ENCODE measurements at regions not wholly inside any gene's neighbourhood (a gene's known extent, or its start where the extent isn't known, plus 50 kb on each side); places are given as distances from the start of the nearest gene placed in this dataset.

DNA sequence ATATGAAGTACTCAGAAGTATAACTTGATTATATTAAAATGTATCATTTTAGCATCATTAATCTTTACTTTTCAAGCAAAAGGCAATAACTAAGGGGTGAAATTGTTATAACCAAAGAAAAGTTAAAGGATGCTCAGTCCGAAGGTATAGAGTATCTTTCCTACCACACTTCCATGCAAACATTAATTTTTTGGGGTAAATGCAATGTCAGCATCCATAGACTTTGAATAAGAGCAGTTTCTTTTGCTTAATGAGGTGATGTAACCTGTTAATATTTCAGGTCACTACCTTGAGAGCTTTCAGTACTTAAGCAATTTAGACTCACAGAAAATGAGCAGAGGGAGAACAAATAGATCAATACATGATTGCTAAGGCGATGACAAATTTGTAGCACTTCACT lies 1093.5 kb downstream of the PLA2G4A start:
- no peak overlapping the region for H3K4me3 ChIP-seq (ENCODE audit: low read depth in 1 of 3, low read length in 3 of 3)
- H3K9ac ChIP-seq (ENCODE audit: low read depth in 1 of 2, low read length in 2 of 2) = no peak overlapping the region
- no peaks in the 10 kb centered on the region for H3K9me3 ChIP-seq (ENCODE audit: control insufficient read depth in 4 of 4, low read length in 3 of 4)
- no peak for TF ChIP-seq FOXA1 (IDR thresholded peaks at IDR 0.05)
- no peak for DNase-seq (ENCODE audit: low spot score)
- no peak overlapping the region for H3K27ac ChIP-seq (ENCODE audit: low read depth in 1 of 2, low read length in 2 of 2)
- no peaks in the 10 kb centered on the region for H3K36me3 ChIP-seq (ENCODE audit: control insufficient read depth in 4 of 4, insufficient read depth in 3 of 4, low read depth in 1 of 4, low read length in 3 of 4)
- WGBS = 67% methylated on average over 2 of the region's 2 CpGs
- H3K27me3 ChIP-seq (ENCODE audit: control insufficient read depth in 4 of 4, insufficient read depth in 4 of 4, low read length in 3 of 4) = no peaks in the 10 kb centered on the region
- peaks cover 0 to 6% (median 0%) of the 10 kb centered on the region in 4 donors for H3K4me1 ChIP-seq (ENCODE audit: control insufficient read depth in 4 of 4, insufficient read depth in 4 of 4, low read length in 3 of 4)

DNA sequence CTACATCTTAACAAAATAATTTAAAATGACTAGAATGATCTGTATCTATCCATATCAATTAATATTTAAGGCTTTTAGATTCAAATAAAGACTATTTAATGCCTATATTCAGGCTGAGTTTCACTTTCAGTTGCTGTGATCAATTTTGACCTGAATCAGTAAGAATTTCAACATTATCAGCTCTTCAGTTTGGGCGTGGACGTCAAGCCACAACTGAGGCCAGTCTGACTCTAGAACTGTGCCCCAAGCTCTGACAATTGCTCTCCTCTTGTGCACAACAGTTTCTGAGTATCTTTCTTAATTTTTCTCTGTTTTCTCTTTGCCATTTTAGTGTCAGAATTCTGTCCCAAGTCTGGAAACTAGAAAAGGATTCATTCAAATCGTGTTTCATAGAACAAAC lies 1095.5 kb downstream of the PLA2G4A start:
- H3K27ac ChIP-seq (ENCODE audit: low read depth in 1 of 2, low read length in 2 of 2) = no peak overlapping the region
- DNase-seq (ENCODE audit: low spot score) = no peak
- H3K4me3 ChIP-seq (ENCODE audit: low read depth in 1 of 3, low read length in 3 of 3) = no peak overlapping the region
- peaks cover 3 to 13% (median 4%) of the 10 kb centered on the region in 4 donors for H3K4me1 ChIP-seq (ENCODE audit: control insufficient read depth in 4 of 4, insufficient read depth in 4 of 4, low read length in 3 of 4)
- H3K9ac ChIP-seq (ENCODE audit: low read depth in 1 of 2, low read length in 2 of 2) = no peak overlapping the region
- 37% methylated on average over 3 of the region's 3 CpGs for WGBS
- H3K27me3 ChIP-seq (ENCODE audit: control insufficient read depth in 4 of 4, insufficient read depth in 4 of 4, low read length in 3 of 4) = no peaks in the 10 kb centered on the region
- peak in 1 of 2 donors; percentile 5 for TF ChIP-seq RAD21 (IDR thresholded peaks at IDR 0.05)
- no peak for TF ChIP-seq SP1 (IDR thresholded peaks at IDR 0.05)
- peak in 1 of 2 donors; percentile 4 for TF ChIP-seq HNF4A (conservative IDR thresholded peaks at IDR 0.05)
- H3K36me3 ChIP-seq (ENCODE audit: control insufficient read depth in 4 of 4, insufficient read depth in 3 of 4, low read depth in 1 of 4, low read length in 3 of 4) = no peaks in the 10 kb centered on the region
- H3K9me3 ChIP-seq (ENCODE audit: control insufficient read depth in 4 of 4, low read length in 3 of 4) = no peaks in the 10 kb centered on the region

DNA sequence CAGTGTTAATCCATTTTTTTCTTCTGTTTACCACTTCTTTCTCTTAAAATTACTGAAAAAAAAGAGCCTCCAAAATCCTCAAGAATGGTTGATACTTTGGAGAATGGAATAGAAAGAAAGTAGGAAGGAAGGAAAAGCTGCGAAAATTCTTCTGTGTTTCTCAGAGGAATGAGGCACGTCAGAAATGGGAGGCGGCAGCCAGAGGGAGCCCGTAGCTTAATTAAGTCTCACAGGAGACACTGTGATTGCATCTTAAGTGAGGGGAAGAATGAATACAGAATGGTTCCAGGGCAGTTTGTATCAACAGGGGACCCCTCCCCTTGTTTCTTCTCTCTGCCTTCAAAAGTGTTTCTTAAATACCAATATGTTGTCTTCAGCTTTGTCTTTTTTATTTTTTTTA lies 1099.5 kb downstream of the PLA2G4A start:
- 31% methylated on average over 4 of the region's 4 CpGs for WGBS
- TF ChIP-seq HNF4A (conservative IDR thresholded peaks at IDR 0.05) = no peak
- TF ChIP-seq, protein P1, sequence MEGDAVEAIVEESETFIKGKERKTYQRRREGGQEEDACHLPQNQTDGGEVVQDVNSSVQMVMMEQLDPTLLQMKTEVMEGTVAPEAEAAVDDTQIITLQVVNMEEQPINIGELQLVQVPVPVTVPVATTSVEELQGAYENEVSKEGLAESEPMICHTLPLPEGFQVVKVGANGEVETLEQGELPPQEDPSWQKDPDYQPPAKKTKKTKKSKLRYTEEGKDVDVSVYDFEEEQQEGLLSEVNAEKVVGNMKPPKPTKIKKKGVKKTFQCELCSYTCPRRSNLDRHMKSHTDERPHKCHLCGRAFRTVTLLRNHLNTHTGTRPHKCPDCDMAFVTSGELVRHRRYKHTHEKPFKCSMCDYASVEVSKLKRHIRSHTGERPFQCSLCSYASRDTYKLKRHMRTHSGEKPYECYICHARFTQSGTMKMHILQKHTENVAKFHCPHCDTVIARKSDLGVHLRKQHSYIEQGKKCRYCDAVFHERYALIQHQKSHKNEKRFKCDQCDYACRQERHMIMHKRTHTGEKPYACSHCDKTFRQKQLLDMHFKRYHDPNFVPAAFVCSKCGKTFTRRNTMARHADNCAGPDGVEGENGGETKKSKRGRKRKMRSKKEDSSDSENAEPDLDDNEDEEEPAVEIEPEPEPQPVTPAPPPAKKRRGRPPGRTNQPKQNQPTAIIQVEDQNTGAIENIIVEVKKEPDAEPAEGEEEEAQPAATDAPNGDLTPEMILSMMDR (IDR thresholded peaks at IDR 0.05; ENCODE audit: low read depth, low read length, missing input control) = peak; percentile 57
- TF ChIP-seq RAD21 (IDR thresholded peaks at IDR 0.05) = peak; percentile 85
- H3K9ac ChIP-seq (ENCODE audit: low read depth in 1 of 2, low read length in 2 of 2) = no peak overlapping the region
- H3K27me3 ChIP-seq (ENCODE audit: control insufficient read depth in 4 of 4, insufficient read depth in 4 of 4, low read length in 3 of 4) = no peaks in the 10 kb centered on the region
- no peaks in the 10 kb centered on the region for H3K9me3 ChIP-seq (ENCODE audit: control insufficient read depth in 4 of 4, low read length in 3 of 4)
- no peak for DNase-seq (ENCODE audit: low spot score)
- no peak overlapping the region for H3K4me3 ChIP-seq (ENCODE audit: low read depth in 1 of 3, low read length in 3 of 3)
- no peaks in the 10 kb centered on the region for H3K36me3 ChIP-seq (ENCODE audit: control insufficient read depth in 4 of 4, insufficient read depth in 3 of 4, low read depth in 1 of 4, low read length in 3 of 4)
- no peak overlapping the region for H3K27ac ChIP-seq (ENCODE audit: low read depth in 1 of 2, low read length in 2 of 2)
- H3K4me1 ChIP-seq (ENCODE audit: control insufficient read depth in 4 of 4, insufficient read depth in 4 of 4, low read length in 3 of 4) = peaks cover 3 to 18% (median 6%) of the 10 kb centered on the region in 4 donors

DNA sequence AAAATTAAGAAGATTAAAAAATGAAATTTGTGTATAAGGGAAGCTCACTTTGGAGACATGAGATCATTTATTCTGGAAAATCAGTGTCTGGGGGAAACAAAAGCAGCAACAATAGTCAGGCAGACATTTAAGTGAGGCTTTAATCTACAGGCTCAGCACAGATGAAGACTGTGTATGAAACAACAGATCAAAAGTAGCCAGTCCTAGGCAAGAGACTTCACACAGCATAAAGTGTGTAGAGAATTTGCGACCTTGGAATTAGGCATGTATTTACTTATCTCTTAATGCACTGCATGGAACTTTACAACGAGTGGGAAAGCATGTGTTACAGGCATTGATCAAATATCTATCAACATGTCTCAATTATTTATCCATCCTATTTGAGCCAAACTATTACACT lies 1099.9 kb downstream of the PLA2G4A start:
- Histone ChIP-seq H3K4me1 (ENCODE audit: control insufficient read depth in 4 of 4, insufficient read depth in 4 of 4, low read length in 3 of 4) (peaks cover 3 to 19% (median 7%) of the 10 kb centered on the region in 4 donors), H3K36me3 (ENCODE audit: control insufficient read depth in 4 of 4, insufficient read depth in 3 of 4, low read depth in 1 of 4, low read length in 3 of 4) (no peaks in the 10 kb centered on the region), H3K9ac (ENCODE audit: low read depth in 1 of 2, low read length in 2 of 2) (no peak overlapping the region), H3K9me3 (ENCODE audit: control insufficient read depth in 4 of 4, low read length in 3 of 4) (no peaks in the 10 kb centered on the region), H3K4me3 (ENCODE audit: low read depth in 1 of 3, low read length in 3 of 3) (no peak overlapping the region), H3K27me3 (ENCODE audit: control insufficient read depth in 4 of 4, insufficient read depth in 4 of 4, low read length in 3 of 4) (no peaks in the 10 kb centered on the region), H3K27ac (ENCODE audit: low read depth in 1 of 2, low read length in 2 of 2) (no peak overlapping the region)
- no peak for TF ChIP-seq RAD21 (IDR thresholded peaks at IDR 0.05)
- TF ChIP-seq EGR1 (IDR thresholded peaks at IDR 0.05; ENCODE audit: low read depth in 2 of 2) = no peak
- no peak for TF ChIP-seq YY1 (IDR thresholded peaks at IDR 0.05)
- DNase-seq (ENCODE audit: low spot score) = no peak
- WGBS = 35% methylated on average over 2 of the region's 2 CpGs

DNA sequence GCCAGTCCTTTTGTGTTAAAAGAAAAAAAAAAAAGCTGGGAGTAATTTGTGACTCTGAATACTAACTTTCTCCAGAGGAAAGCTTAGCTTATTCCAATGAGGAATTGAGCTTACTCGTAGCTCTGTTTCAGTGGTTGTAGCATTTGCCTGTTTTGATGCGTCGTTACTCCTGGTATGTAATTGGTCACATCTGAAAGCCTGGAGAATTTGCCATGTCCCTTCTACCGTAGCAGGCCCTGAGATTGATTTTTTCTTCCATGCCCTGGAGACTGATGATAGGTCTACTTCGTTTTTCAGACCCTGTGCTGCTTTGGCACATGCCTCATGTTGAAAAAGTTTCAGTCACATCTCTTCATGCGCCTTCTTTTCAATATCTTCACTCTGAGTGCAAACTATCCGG lies 1103.0 kb downstream of the PLA2G4A start:
- no peaks in the 10 kb centered on the region for H3K27me3 ChIP-seq (ENCODE audit: control insufficient read depth in 4 of 4, insufficient read depth in 4 of 4, low read length in 3 of 4)
- WGBS = 81% methylated on average over 7 of the region's 7 CpGs
- H3K4me1 ChIP-seq (ENCODE audit: control insufficient read depth in 4 of 4, insufficient read depth in 4 of 4, low read length in 3 of 4) = peaks cover 3 to 19% (median 7%) of the 10 kb centered on the region in 4 donors
- H3K4me3 ChIP-seq (ENCODE audit: low read depth in 1 of 3, low read length in 3 of 3) = no peak overlapping the region
- H3K36me3 ChIP-seq (ENCODE audit: control insufficient read depth in 4 of 4, insufficient read depth in 3 of 4, low read depth in 1 of 4, low read length in 3 of 4) = no peaks in the 10 kb centered on the region
- H3K27ac ChIP-seq (ENCODE audit: low read depth in 1 of 2, low read length in 2 of 2) = no peak overlapping the region
- H3K9ac ChIP-seq (ENCODE audit: low read depth in 1 of 2, low read length in 2 of 2) = no peak overlapping the region
- no peak for DNase-seq (ENCODE audit: low spot score)
- TF ChIP-seq NR2F2 (IDR thresholded peaks at IDR 0.05) = no peak
- TF ChIP-seq JUND (IDR thresholded peaks at IDR 0.05) = no peak
- TF ChIP-seq HNF4G (IDR thresholded peaks at IDR 0.05) = no peak
- TF ChIP-seq, protein P2, sequence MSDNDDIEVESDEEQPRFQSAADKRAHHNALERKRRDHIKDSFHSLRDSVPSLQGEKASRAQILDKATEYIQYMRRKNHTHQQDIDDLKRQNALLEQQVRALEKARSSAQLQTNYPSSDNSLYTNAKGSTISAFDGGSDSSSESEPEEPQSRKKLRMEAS (IDR thresholded peaks at IDR 0.05) = no peak
- no peak for TF ChIP-seq SP1 (IDR thresholded peaks at IDR 0.05)
- H3K9me3 ChIP-seq (ENCODE audit: control insufficient read depth in 4 of 4, low read length in 3 of 4) = peaks cover 0 to 2% (median 0%) of the 10 kb centered on the region in 4 donors

Measured in liver (tissue), 8 donors.